Body of pancreas (tissue), 4 donors: ENCODE measurements at regions not wholly inside any gene's neighbourhood (a gene's known extent, or its start where the extent isn't known, plus 50 kb on each side); places are given as distances from the start of the nearest gene placed in this dataset.

Experiments
- CTCF ChIP-seq, 7 experiments: fragments of 450-650 bp in 4 of 7; fragments of 200-600 bp in 3 of 7; sonication (generic) in 3 of 7; IDR thresholded peaks; one replicate each; pipeline ENCODE4 v1.5.1; 2016 to 2019; ENCODE audit warnings: antibody characterized with exemption in 7 of 7
- POLR2A ChIP-seq, 3 donors: fragments of 450-650 bp; IDR thresholded peaks; one replicate each; pipeline ENCODE4 v1.6.1; 2016; ENCODE audit warnings: antibody characterized with exemption in 3 of 3, mild to moderate bottlenecking in 2 of 3

GRCh38 chr3:159779883-159780282, 208.8 kb upstream of the IL12A start:
- TF ChIP-seq CTCF (IDR thresholded peaks at IDR 0.05), result no peak
- TF ChIP-seq POLR2A (IDR thresholded peaks at IDR 0.05), result no peak
